Calu3 (cell line): ENCODE measurements at regions not wholly inside any gene's neighbourhood (a gene's known extent, or its start where the extent isn't known, plus 50 kb on each side); places are given as distances from the start of the nearest gene placed in this dataset.

Experiments
- BruUV-seq: library from RNA; stranded (reverse); fragments of 400-500 nt; replicated peaks from 2 replicates; lab custom pipeline; 2021; lab: Mats Ljungman, UMichigan
- CTCF ChIA-PET: fragments of 300-600 bp; sonication (Branson Sonifier 250); formaldehyde crosslinking; loops from one replicate; lab custom pipeline; 2022; ENCODE audit warnings: antibody characterized with exemption; lab: Charles Lee
- DNase-seq: peaks from one replicate; pipeline ENCODE4 v3.0.0; 2022
- H3K27ac Mint-ChIP-seq: one replicate; pipeline ENCODE4 v1.8.0; 2022; ENCODE audit warnings: mixed read lengths; ENCODE audit not compliant: unreplicated experiment
- H3K27me3 Mint-ChIP-seq: one replicate; pipeline ENCODE4 v1.8.0; 2022; ENCODE audit warnings: mixed read lengths; ENCODE audit not compliant: unreplicated experiment
- H3K36me3 Mint-ChIP-seq: one replicate; pipeline ENCODE4 v1.8.0; 2022; ENCODE audit warnings: mild to moderate bottlenecking, moderate library complexity, mixed read lengths; ENCODE audit not compliant: insufficient read depth, unreplicated experiment
- H3K4me1 Mint-ChIP-seq: one replicate; pipeline ENCODE4 v1.8.0; 2022; ENCODE audit warnings: mild to moderate bottlenecking, low read depth, mixed read lengths; ENCODE audit not compliant: unreplicated experiment
- H3K4me3 Mint-ChIP-seq: one replicate; pipeline ENCODE4 v1.8.0; 2022; ENCODE audit warnings: mild to moderate bottlenecking, low read depth, moderate library complexity, mixed read lengths; ENCODE audit not compliant: unreplicated experiment
- H3K9me3 Mint-ChIP-seq: one replicate; pipeline ENCODE4 v1.8.0; 2022; ENCODE audit warnings: low read depth, mixed read lengths; ENCODE audit not compliant: unreplicated experiment
- intact Hi-C: fragments of 100-400 bp; cut with micrococcal nuclease; formaldehyde crosslinking; loops from one replicate; pipeline ENCODE4 v1.10.0; 2022; ENCODE audit not compliant: unreplicated experiment
- TF ChIP-seq, protein P1 (sequence below): fragments of 200-600 bp; IDR thresholded peaks from one replicate; pipeline ENCODE4 v1.8.0; 2022; ENCODE audit warnings: antibody characterized with exemption; ENCODE audit not compliant: unreplicated experiment

DNA sequence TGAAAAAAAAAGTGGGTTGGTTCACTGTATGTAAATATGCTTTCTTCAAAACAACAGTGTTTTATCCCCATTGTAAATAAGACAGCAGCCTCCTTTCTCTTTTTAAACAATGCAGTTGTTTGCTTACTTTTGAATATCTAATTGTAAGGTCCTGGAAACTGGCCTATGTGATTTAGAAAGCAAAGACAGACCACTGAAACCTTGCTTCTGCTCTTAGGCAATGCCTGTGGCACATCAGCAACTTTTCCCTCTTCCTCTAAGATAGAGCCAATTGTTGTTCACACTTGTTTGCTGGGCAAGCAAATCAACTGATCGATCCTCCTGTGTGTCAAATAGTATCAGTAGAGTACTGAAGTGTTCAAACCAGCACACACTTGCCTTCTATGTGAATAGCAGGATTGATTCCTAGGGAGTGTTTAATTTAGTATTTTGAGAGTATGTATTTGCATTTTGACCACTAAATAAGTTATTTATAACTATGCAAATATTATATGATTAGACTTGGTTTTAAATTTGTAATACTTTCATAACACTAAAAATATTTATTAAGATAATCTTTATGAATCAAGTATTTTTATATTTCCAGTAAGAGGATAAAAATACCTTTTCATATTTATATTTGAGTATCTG, 55.4 kb upstream of the GRPR start:
- CTCF ChIA-PET: no interaction called here
- TF ChIP-seq, protein P1, sequence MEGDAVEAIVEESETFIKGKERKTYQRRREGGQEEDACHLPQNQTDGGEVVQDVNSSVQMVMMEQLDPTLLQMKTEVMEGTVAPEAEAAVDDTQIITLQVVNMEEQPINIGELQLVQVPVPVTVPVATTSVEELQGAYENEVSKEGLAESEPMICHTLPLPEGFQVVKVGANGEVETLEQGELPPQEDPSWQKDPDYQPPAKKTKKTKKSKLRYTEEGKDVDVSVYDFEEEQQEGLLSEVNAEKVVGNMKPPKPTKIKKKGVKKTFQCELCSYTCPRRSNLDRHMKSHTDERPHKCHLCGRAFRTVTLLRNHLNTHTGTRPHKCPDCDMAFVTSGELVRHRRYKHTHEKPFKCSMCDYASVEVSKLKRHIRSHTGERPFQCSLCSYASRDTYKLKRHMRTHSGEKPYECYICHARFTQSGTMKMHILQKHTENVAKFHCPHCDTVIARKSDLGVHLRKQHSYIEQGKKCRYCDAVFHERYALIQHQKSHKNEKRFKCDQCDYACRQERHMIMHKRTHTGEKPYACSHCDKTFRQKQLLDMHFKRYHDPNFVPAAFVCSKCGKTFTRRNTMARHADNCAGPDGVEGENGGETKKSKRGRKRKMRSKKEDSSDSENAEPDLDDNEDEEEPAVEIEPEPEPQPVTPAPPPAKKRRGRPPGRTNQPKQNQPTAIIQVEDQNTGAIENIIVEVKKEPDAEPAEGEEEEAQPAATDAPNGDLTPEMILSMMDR: no peak

DNA sequence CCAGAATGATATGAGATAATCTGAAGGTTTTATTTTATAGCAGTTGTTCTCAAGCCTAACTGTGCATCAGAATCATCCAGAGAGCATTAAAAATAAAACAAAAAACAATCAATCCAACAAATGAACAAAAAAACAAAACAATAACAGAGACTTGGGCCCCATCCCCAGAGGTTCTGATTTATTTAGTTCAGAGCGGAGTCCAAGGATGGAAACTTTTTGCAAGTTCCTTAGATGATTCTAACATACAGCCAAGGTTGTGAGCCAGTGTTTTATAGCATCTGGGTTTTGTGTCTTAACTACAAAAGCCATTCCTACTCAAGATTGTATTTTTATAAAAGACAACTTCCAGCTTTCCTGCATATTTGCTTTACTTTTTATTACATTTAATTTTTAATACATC, 59.4 kb upstream of the GRPR start:
- Mint-ChIP-seq H3K4me1 (no peaks in the 10 kb centered on the region), H3K36me3 (no peaks in the 10 kb centered on the region), H3K4me3 (no peak overlapping the region), H3K27ac (no peak overlapping the region), H3K9me3 (no peaks in the 10 kb centered on the region), H3K27me3 (no peaks in the 10 kb centered on the region)
- CTCF ChIA-PET: no interaction called here
- intact Hi-C loops: no loop called here
- TF ChIP-seq, protein P1: no peak
- DNase-seq: no peak
- no TSS peak for BruUV-seq

More for the DNA sequence above, 55.4 kb upstream of the GRPR start:
- no peak for DNase-seq
- no peaks in the 10 kb centered on the region for H3K4me1 Mint-ChIP-seq
- H3K36me3 Mint-ChIP-seq: no peaks in the 10 kb centered on the region
- intact Hi-C loops: no loop called here
- no peak overlapping the region for H3K4me3 Mint-ChIP-seq
- BruUV-seq: no TSS peak
- H3K9me3 Mint-ChIP-seq: peaks cover 3% of the 10 kb centered on the region
- no peaks in the 10 kb centered on the region for H3K27me3 Mint-ChIP-seq
- no peak overlapping the region for H3K27ac Mint-ChIP-seq

DNA sequence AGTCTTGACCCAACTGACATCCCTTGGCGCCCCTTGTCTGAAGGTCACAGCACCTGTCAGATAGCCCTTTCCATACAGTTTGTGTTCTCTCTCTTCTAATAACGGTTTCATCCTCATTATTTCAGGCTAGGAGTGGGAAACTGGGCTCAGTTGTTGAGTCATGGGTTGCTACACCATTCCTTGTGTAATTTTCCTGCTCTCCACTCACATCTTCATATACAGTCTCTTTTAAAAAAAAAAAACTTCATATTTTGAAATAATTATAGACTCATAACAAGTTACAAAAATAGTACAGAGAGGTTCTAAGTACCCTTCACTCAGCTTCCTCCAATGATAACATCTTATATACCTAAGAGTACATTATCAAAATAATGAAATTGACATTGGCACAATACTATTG, 60.2 kb upstream of the GRPR start:
- CTCF ChIA-PET: interaction anchor here (0.6 kb wide), 1 partner anchor 195 kb away, joined by 4 read pairs; no protein-coding TSS in a partner anchor
- no peaks in the 10 kb centered on the region for H3K4me1 Mint-ChIP-seq

DNA sequence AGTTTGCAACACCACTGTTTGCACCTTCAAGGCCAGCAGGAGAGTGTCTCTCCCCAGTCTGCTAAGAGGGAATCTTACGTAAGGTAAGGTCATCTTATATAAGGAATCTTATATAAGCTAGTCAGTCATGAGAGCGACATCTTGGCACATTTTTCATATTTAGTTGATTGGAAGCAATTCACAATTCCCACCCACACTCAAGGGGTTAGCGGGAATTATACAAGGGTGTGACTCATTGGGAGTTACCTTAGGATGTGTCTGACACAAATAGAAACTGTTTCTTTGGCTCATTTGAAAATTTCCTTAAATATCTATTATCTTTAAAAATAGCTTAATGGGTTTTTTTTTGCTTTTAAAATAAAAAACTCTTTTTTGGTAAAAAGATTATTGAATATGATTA, 62.1 kb upstream of the GRPR start:
- DNase-seq: no peak
- no peaks in the 10 kb centered on the region for H3K9me3 Mint-ChIP-seq
- CTCF ChIA-PET: no interaction called here
- H3K27ac Mint-ChIP-seq: no peak overlapping the region
- no peaks in the 10 kb centered on the region for H3K4me1 Mint-ChIP-seq
- TF ChIP-seq, protein P1: no peak
- intact Hi-C loops: no loop called here
- no peaks in the 10 kb centered on the region for H3K36me3 Mint-ChIP-seq
- H3K4me3 Mint-ChIP-seq: no peak overlapping the region
- BruUV-seq: no TSS peak
- H3K27me3 Mint-ChIP-seq: no peaks in the 10 kb centered on the region

More for the DNA sequence above, 60.2 kb upstream of the GRPR start:
- Mint-ChIP-seq H3K27me3 (no peaks in the 10 kb centered on the region), H3K9me3 (no peaks in the 10 kb centered on the region), H3K27ac (no peak overlapping the region), H3K4me3 (no peak overlapping the region), H3K36me3 (no peaks in the 10 kb centered on the region)
- intact Hi-C loops: no loop called here
- DNase-seq: no peak
- no TSS peak for BruUV-seq
- TF ChIP-seq, protein P1: no peak
